ENCODE measurements at regions not wholly inside any gene's neighbourhood (a gene's known extent, or its start where the extent isn't known, plus 50 kb on each side); places are given as distances from the start of the nearest gene placed in this dataset.
"Not testable (repeated sequence)": the region's sequence is repeated elsewhere in the genome, so short reads cannot be mapped to it uniquely, and the experiment has no call there.

DNA sequence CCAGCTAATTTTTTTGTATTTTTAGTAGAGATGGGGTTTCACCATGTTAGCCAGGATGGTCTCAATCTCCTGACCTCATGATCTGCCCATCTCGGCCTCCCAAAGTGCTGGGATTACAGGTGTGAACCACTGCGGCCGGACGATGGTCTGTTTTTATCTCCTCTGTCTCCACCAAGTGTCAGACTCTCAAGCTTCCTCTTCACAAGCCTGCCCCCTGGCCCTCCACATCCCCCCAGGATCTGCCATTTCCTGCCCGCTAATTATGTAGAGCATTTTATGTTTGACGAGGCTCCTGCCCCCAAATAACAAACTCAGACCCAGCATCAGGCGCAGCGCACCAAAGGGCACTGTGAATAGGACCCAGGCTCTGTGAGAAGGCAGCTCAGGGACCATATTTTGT is 101.8 kb upstream of the PCBD1 start:
- TF ChIP-seq POLR2A (conservative IDR thresholded peaks at IDR 0.05); ELF4 (CRISPR knock-in tag; IDR thresholded peaks at IDR 0.05); ZFP1 (CRISPR knock-in tag; IDR thresholded peaks at IDR 0.05): not testable (repeated sequence)
- TF ChIP-seq, protein P1, sequence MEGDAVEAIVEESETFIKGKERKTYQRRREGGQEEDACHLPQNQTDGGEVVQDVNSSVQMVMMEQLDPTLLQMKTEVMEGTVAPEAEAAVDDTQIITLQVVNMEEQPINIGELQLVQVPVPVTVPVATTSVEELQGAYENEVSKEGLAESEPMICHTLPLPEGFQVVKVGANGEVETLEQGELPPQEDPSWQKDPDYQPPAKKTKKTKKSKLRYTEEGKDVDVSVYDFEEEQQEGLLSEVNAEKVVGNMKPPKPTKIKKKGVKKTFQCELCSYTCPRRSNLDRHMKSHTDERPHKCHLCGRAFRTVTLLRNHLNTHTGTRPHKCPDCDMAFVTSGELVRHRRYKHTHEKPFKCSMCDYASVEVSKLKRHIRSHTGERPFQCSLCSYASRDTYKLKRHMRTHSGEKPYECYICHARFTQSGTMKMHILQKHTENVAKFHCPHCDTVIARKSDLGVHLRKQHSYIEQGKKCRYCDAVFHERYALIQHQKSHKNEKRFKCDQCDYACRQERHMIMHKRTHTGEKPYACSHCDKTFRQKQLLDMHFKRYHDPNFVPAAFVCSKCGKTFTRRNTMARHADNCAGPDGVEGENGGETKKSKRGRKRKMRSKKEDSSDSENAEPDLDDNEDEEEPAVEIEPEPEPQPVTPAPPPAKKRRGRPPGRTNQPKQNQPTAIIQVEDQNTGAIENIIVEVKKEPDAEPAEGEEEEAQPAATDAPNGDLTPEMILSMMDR (IDR thresholded peaks at IDR 0.05 in 2 of 3, conservative IDR thresholded peaks at IDR 0.05 in 1 of 3; ENCODE audit: insufficient read depth in 2 of 3, low read depth in 1 of 3, low read length in 3 of 3) = not testable (repeated sequence)

All from K562 (cell line).